HUDEP-2 (cell line): ENCODE measurements at regions not wholly inside any gene's neighbourhood (a gene's known extent, or its start where the extent isn't known, plus 50 kb on each side); places are given as distances from the start of the nearest gene placed in this dataset.
"Not testable (repeated sequence)": the region's sequence is repeated elsewhere in the genome, so short reads cannot be mapped to it uniquely, and the experiment has no call there.

ENCODE experiments used
- DNase-seq, 76 experiments: peaks; one replicate each; lab custom pipeline; 2025; ENCODE audit not compliant: unreplicated experiment in 76 of 76; lab: John Stamatoyannopoulos, UW

DNA sequence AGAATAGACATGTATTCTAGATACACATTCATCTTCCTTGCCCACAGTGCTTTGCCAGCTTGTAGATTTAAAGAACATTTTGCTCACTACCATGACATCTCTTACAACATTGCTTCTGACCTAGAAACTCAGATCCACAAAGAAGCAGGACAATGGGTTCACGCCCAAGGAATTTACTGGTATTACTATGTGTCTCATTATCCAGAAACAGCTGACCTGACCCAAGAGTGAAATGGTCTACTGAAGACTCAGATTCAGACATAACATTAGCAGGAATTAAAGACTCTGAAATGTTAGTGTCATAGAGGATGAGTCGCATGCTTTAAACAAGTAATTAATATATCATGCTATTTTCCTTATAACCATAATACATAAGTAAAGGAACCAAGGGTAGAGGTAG is 731.4 kb downstream of the GALC start:
- no peak for DNase-seq

DNA sequence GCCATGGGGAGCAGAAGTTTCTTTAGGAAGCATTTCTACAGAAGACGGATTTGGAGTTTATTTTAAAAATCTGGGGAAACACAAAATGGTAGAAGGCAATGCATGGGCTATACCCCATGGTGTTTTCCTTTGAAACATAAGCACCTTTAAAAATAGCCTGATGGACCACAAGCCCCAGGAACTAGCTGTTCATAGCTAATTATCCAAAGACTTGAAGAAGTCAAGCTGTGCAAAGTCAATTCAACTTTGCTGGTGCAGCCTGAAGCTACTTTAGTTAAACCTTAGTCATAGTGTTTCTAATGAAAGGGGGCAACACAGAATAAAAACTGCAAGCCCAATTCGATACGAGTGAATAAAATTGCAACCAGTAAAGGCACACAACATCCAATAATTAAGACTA is 732.5 kb downstream of the GALC start:
- DNase-seq = no peak

DNA sequence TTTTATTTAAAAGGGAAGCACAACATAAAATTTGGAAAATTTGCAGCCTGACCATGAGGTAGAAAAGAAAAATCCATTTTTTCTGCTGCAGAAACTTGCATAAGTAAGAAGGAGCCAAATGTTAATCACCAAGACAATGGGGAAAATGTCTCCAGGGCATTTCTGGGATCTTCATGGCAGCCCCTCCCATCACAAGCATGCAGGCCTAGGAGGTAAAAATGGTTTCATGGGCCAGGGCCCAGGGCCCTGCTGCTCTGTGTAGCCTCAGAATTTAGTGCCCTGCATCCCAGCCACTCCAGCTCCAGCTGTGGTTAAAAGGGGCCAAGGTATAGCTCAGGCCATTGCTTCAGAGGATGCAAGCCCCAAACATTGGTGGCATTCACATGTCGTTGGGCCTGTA is 735.6 kb downstream of the GALC start:
- no peak for DNase-seq

DNA sequence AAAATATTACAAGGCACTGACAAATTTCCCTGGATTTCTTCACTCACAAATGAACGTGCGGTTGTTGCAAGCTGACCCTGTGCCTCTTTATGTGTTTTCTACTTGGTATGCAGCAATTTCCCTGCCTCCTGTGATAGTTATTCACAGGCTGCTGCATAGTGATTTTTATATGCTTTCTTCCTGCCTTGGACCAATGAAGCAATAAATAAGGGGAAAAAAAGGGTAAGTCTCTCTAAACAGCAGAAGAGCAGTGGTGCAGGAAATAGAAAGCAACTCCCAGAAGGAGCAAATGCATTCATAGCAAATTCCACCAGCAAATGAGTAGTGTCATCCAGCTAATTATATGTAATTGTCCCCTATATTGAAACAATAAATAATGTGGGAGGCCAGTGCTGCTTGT is 737.9 kb downstream of the GALC start:
- no peak for DNase-seq

DNA sequence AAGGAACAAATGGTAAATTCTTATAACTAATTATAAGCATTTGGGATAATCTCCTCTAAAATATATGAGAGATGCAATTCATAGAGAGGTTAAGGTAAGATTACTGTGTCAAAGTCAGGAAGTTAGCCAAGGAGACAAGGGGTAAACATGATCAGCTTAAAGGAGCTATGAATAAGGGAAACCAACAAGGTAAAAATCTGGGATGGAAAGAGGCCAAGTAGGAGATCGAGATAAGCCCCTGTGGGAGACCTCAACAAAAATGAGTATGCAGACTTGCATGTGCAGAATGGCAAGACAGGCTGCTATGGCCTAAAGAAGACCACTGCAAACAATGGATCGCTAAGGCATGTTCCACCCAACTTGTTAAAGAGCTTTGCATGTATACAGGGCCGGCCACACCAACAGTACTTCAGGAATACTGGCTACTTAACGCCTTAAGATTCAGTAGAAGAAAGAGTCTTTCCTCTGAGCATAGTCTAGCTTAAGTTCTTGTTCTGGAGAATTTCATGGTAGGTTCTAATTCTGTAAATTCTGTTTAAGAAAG is 738.6 kb downstream of the GALC start:
- DNase-seq = no peak

DNA sequence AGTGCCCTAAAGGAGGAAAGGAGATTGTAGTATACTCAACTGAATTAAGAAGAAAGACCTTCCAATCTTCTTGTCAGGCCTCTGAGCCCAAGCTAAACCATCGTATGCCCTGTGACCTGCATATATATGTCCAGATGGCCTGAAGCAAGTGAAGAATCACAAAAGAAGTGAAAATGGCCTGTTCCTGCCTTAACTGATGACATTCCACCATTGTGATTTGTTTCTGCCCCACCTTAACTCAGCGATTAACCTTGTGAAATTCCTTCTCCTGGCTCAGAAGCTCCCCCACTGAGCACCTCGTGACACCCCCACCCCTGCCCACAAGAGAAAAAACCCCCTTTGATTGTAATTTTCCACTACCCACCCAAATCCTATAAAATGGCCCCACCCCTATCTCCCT is 739.2 kb downstream of the GALC start:
- DNase-seq = not testable (repeated sequence)

DNA sequence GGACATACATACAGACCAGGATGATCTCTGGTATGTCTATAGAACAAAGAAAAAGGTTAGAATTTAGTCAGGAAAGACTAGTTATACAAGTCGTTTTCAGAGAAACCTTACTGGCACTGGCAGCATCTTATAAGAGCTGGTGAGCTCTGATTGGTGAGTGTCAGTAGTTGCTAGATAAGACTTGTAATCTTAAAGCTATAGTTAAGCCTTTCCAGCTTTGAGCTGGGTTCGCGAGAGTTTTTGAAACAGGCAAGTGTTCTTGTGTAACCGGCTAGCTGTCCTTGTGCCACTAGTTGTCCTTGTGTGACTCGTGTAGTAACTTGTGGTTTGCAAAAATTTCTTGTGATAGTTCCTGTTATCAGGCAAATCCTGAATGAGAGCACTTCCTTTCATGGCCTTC is 740.9 kb downstream of the GALC start:
- no peak for DNase-seq

DNA sequence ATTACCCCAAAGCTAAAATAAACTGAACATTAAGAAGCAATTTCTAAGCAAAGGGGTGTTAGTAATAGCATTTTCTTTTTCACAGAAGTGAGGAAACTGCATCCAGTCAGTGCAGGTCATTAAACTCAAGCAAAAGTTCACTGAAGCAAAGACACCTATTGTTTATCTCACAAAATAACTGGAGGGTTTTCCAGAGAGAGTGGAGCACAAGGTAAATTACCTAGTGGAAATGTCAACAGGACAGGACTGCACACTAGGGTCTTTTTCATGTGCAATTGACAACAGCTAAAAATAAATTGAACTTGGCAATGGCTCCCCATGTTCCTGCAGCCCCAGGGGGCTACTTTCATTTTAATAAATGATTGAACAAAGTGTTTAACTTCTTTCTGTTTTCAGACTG is 742.0 kb downstream of the GALC start:
- no peak for DNase-seq

DNA sequence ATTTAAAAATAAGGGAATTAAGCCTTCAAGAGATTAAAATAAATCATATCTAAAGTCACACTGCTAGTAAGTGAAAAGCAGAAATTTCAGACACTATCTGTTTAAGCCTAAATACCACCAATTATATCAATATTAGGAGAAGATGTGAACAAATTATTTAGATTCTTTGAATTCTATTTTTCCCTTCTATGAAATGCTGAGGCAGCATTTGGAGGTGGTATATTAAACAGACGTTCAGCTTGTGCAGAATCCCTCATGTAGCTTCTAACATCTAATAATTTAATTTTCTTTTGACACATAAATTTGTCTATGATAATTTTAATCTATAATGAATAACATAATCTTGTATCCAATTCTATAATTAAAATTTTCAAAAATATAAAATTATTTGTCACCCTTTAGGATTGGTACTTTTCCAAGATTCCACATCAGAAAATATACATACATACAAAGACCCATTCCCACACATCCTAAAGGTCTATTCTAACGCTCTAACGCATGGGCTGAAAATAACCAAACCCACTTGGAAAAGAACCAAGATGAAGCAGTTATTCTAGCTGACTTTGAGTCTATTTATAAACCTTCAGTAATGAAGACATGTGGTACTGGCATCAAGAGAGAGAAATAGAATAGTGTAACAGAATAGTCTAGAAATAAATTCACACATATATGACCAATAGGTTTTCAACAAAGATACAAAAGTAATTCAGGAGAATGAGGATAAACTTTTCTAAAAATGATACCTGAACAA is 751.8 kb downstream of the GALC start:
- DNase-seq = no peak

DNA sequence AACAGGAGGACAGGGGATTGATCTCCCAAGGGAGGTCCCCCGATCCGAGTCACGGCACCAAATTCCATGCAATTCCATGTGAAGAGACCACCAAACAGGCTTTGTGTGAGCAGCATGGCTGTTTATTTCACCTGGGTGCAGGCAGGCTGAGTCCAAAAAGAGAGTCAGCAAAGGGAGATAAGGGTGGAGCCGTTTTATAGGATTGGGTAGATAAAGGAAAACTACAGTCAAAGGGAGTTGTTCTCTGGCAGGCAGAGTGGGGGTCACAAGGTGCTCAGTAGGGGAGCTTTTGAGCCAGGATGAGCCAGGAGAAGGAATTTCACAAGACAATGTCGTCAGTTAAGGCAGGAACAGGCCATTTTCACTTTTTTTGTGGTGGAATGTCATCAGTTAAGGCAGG is 752.7 kb downstream of the GALC start:
- not testable (repeated sequence) for DNase-seq

DNA sequence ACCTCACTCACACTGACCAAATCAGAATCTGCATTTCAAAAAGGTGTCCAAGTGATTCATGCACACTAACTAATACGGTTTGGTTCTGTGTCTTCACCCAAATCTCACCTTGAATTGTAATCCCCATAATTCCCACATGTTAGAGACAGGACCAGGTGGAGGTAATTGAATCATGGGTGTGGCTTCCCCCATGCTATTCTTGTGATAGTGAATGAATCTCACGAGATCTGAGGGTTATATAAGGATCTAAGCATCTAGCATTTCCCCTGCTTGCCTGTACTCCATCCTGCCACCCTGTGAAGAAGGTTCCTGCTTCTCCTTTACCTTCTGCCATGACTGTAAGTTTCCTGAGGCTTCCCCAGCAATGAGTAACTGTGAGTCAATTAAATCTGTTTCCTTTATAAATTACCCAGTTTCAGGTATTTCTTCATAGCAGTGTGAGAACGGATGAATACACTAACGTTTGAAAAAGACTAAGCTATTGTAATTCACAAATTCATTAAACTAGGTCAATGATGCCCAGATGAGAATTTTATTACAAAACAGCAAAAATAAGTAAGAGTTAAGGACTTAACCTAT is 759.1 kb downstream of the GALC start:
- DNase-seq = no peak

DNA sequence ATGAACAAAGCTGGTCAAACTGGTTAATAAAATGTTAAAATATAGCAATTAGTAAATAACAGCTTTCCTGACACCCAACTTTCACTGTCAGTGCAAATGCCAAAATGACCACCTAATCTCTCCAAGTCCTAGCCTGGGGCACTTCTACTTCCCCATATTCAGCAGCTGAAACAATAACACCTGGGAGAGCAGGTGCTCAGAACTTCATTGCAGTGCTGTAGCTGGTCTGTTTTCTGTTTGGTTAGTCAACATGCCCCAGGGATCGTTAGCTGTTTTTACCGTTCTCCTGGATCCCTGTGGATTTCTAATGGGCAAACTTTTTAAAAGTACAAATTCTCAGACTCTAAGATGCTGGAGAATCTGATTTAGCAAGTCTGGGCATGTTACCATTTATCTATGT is 759.7 kb downstream of the GALC start:
- no peak for DNase-seq

DNA sequence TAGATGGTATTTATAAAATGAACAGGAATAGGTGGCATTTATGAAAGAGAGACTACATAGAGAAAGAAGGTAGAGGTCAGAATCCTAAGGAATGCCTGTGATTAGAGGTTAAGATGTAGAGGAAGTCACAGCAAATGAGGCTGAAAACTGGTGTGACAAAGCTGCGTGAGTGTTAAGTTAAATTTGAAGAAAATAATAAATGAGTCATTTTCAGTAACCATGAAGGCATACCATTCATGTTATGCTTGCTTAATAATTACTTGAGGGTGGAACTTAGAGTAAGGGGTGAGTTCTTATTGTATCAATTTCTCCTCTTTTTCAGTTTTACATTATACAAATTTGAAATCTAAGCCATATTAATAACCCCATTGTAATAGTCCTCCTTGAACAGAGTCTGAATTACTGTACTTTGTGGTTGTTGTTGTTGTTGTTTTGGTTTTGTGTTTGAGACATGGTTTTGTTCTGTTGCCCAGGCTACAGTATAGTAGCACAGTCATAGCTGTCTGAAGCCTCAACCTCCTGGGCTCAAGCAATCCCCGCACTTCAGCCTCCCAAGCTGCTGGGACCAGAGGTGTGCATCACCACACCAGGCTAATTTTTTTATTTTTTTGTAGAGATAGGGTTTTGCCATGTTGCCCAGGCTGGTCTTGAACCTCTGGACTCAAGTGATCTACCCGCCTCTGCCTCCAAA is 761.5 kb downstream of the GALC start:
- DNase-seq = no peak

DNA sequence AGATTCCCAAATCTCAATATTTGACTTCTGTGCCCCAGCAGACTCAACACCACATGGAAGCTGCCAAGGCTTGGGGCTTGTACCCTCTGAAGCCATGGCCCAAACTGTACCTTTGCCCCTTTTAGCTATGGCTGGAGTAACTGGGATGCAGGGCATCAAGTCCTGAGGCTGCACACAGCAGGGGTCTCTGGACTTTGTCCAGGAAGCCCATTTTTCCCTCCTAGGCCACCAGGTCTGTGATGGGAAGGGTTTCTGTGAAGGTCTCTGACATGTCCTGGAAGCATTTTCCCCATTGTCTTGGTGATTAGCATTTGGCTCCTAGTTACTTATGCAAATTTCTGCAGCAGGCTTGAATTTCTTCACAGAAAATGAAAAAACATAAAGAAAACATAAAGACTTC is 762.3 kb downstream of the GALC start:
- DNase-seq = no peak

DNA sequence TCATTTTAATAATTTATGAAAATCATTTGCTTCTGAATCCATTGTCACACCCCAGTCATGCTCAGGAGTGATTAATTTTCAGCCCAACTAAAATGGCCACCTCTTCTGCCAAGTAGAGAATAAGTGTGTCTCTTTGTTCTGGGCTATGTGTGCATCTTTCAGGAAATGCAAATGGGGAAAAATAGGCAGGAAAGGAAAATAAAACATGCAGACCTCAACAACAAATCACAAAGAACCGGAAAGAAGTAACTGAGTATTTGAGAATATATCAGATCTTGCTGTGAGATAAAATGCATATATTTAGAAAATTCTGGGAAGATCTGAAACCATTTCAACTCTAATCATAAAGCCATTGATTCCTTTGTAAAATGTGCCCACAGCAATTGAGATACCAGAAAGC is 763.9 kb downstream of the GALC start:
- no peak for DNase-seq

DNA sequence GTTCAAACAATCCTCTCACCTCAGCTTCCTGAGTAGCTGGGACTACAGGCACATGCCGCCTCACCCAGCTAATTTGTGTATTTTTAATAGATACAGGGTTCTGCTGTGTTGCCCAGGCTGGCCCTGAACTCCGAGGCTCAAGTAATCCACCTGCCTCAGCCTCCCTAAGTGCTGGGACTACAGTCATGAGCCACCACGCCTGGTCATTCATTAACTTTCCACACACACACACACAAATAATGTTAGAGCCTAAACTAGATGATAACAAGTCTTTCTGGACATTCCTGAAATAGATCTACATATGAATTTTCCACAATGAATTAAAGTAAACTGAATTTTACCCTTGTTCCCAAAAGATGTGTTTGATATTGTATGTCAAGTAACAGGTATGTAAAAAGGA is 776.0 kb downstream of the GALC start:
- no peak for DNase-seq

DNA sequence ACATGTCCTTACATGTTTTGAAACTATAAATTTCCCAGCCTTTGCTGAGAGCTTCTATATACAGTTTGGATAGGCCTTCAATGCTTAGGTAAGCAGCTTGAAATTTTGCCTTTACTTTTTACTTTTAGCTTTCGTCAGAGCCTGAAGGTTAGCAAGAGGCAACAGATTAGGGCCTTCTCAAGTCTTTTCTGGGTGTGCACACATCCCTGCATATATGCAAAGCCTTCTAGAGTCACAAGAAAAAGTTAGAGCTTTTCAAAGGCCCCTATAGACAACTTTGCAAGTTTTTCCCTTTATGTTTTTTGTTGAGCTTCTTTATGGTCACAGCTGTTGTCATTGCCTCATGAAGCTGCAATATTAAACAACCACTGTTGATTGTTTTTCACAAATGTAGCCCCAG is 778.4 kb downstream of the GALC start:
- DNase-seq = no peak

DNA sequence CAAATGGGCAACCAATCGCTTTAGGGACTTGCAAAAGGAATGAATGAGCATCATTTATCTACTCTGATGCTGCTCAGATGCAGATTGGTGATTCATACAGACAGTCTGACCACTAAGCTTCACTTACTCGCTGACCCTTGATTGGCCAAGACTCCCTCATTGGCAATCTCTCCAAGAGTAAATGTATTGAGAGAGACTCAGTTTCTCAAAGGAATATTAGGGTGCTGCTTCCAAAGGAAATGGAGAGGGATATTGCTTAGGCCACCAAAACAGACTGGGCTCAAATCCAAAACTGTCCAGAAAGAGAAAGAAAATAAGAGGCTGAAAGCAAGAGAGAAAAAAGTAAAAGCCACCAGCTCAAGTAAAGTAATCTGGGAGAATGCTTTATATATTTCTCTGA is 785.2 kb downstream of the GALC start:
- DNase-seq = no peak

DNA sequence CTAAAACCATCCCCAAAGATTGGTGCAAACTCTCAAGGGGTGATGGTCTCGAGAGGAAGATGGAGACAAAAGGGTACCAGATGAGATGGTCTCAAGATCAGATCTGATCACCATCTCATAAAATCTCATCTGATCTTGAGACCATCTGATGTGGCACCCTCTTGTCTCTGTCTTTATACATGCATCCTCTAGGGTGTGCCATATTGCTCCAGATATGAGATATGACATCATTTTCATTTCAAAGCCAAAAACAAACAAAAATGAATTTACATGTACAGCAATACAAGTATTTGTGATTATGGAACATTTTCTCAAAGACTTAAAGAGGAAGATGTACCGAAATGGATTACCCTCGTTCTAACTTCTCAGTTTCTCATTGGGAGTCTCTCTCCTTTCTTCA is 787.2 kb downstream of the GALC start:
- no peak for DNase-seq

DNA sequence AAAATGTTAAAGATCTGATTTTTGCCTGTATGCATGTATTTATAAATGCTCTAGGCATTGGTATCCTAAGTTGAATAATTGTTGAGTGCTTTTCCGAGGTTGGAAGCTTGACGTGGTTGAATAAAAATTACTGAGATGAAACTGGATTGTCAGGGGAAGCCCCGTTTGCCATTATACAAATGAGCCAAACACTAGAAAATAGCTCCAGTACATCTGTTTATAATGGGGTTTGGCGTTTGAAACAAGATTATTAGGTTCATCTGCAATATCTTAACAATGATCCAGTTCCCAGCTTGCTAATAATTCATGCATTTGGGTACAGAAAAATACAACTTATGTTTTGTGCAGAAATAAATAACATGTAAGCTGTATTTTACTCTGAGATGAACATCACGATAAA is 789.6 kb downstream of the GALC start:
- no peak for DNase-seq

DNA sequence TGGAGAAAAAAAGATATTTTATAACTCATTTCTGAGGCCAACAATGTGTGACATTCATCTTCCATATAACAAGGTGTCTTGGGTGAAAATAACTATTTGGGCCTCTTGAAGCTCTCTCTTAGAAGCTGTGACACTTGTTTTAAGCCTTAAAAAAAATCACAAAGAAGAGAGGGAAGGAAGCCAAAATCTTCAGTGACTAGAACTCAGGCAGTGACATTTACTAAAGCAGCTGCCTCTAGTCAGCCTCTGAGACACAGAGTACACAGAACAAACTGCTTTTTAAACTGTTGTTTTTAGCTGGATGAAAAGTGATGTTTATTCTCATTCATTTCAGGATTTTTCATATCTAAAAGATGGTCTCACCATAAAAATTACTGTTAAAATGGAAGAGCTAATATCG is 793.6 kb downstream of the GALC start:
- no peak for DNase-seq

DNA sequence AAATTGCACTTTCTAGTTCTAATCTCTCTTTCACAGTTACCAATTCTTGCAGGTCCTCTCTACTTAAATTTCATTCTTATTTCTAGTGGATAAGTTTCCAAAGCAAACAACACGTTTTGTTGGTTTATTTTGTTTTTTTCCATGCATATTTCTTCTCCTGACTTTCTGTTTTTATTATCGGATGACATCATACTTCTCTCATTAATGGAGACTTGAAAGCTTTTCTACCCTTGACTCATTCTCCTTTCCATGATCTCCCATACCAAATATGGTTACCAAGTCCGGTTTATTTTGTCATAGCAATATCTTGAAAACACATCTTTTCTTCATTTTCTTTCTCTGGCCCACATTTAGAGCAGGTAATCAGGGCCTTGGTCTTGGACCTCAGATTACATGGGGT is 796.5 kb downstream of the GALC start:
- no peak for DNase-seq
